ENCODE measurements at regions not wholly inside any gene's neighbourhood (a gene's known extent, or its start where the extent isn't known, plus 50 kb on each side); places are given as distances from the start of the nearest gene placed in this dataset.
"Not testable (repeated sequence)": the region's sequence is repeated elsewhere in the genome, so short reads cannot be mapped to it uniquely, and the experiment has no call there.

DNA sequence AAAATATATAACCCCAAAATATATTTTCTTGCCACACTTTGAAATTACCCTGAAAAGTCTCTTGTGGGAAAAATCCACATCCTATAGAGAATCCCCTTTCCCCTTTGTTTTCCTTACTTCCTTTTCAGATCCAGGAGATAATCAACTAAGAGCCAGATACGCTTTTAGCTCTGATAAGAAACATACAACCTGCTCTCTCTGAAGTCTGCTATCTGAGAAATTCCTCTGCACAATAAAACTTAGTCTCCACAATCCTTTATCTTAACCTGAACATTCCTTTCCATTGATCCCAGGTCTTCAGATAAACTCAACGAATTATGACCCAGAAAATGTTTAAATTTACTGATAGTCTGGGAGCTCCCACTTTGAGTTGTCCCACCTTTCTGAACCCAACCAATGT lies 233.4 kb upstream of the SETMAR start:
- no peaks in the 10 kb centered on the region for H3K79me2 ChIP-seq (replicated peaks; ENCODE audit: insufficient read depth, low read length)
- H3K27me3 ChIP-seq (ENCODE audit: insufficient read depth, low read depth, low read length), result no peaks in the 10 kb centered on the region
- H3K36me3 ChIP-seq (ENCODE audit: insufficient read depth, low read length), result no peaks in the 10 kb centered on the region
- H2AFZ ChIP-seq (ENCODE audit: low read depth, low read length), result no peak overlapping the region
- H3K9ac ChIP-seq (ENCODE audit: low read length), result no peak overlapping the region
- no peak overlapping the region for H3K4me2 ChIP-seq (ENCODE audit: low read length)
- no peak overlapping the region for H3K4me3 ChIP-seq (ENCODE audit: low read length)
- TF ChIP-seq, protein P1, sequence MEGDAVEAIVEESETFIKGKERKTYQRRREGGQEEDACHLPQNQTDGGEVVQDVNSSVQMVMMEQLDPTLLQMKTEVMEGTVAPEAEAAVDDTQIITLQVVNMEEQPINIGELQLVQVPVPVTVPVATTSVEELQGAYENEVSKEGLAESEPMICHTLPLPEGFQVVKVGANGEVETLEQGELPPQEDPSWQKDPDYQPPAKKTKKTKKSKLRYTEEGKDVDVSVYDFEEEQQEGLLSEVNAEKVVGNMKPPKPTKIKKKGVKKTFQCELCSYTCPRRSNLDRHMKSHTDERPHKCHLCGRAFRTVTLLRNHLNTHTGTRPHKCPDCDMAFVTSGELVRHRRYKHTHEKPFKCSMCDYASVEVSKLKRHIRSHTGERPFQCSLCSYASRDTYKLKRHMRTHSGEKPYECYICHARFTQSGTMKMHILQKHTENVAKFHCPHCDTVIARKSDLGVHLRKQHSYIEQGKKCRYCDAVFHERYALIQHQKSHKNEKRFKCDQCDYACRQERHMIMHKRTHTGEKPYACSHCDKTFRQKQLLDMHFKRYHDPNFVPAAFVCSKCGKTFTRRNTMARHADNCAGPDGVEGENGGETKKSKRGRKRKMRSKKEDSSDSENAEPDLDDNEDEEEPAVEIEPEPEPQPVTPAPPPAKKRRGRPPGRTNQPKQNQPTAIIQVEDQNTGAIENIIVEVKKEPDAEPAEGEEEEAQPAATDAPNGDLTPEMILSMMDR (IDR thresholded peaks at IDR 0.05; ENCODE audit: poor library complexity, severe bottlenecking), result no peak
- TF ChIP-seq, protein P2, sequence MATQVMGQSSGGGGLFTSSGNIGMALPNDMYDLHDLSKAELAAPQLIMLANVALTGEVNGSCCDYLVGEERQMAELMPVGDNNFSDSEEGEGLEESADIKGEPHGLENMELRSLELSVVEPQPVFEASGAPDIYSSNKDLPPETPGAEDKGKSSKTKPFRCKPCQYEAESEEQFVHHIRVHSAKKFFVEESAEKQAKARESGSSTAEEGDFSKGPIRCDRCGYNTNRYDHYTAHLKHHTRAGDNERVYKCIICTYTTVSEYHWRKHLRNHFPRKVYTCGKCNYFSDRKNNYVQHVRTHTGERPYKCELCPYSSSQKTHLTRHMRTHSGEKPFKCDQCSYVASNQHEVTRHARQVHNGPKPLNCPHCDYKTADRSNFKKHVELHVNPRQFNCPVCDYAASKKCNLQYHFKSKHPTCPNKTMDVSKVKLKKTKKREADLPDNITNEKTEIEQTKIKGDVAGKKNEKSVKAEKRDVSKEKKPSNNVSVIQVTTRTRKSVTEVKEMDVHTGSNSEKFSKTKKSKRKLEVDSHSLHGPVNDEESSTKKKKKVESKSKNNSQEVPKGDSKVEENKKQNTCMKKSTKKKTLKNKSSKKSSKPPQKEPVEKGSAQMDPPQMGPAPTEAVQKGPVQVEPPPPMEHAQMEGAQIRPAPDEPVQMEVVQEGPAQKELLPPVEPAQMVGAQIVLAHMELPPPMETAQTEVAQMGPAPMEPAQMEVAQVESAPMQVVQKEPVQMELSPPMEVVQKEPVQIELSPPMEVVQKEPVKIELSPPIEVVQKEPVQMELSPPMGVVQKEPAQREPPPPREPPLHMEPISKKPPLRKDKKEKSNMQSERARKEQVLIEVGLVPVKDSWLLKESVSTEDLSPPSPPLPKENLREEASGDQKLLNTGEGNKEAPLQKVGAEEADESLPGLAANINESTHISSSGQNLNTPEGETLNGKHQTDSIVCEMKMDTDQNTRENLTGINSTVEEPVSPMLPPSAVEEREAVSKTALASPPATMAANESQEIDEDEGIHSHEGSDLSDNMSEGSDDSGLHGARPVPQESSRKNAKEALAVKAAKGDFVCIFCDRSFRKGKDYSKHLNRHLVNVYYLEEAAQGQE (IDR thresholded peaks at IDR 0.05; ENCODE audit: borderline replicate concordance), result no peak
- TF ChIP-seq TAF1 (IDR thresholded peaks at IDR 0.05; ENCODE audit: low read depth) (no peak), SMC3 (conservative IDR thresholded peaks at IDR 0.05; ENCODE audit: poor library complexity) (no peak), EP300 (conservative IDR thresholded peaks at IDR 0.05; ENCODE audit: poor library complexity, severe bottlenecking) (no peak), EZH2 (IDR thresholded peaks at IDR 0.05; ENCODE audit: borderline replicate concordance, insufficient read depth, low read length, poor library complexity, severe bottlenecking) (no peak), POLR2AphosphoS5 (IDR thresholded peaks at IDR 0.05) (no peak), RAD21 (conservative IDR thresholded peaks at IDR 0.05) (no peak), MXI1 (conservative IDR thresholded peaks at IDR 0.05; ENCODE audit: poor library complexity, severe bottlenecking) (no peak)
- no peaks in the 10 kb centered on the region for H3K9me3 ChIP-seq (ENCODE audit: low read length)
- H3F3A ChIP-seq (ENCODE audit: insufficient read depth, low read length, poor library complexity, severe bottlenecking), result no peaks in the 10 kb centered on the region
- no peaks in the 10 kb centered on the region for H4K20me1 ChIP-seq (ENCODE audit: insufficient read depth)
- no peaks in the 10 kb centered on the region for H3K9me2 ChIP-seq (ENCODE audit: insufficient read depth, low read length)
- H3K27ac ChIP-seq (ENCODE audit: low read length), result no peak overlapping the region

DNA sequence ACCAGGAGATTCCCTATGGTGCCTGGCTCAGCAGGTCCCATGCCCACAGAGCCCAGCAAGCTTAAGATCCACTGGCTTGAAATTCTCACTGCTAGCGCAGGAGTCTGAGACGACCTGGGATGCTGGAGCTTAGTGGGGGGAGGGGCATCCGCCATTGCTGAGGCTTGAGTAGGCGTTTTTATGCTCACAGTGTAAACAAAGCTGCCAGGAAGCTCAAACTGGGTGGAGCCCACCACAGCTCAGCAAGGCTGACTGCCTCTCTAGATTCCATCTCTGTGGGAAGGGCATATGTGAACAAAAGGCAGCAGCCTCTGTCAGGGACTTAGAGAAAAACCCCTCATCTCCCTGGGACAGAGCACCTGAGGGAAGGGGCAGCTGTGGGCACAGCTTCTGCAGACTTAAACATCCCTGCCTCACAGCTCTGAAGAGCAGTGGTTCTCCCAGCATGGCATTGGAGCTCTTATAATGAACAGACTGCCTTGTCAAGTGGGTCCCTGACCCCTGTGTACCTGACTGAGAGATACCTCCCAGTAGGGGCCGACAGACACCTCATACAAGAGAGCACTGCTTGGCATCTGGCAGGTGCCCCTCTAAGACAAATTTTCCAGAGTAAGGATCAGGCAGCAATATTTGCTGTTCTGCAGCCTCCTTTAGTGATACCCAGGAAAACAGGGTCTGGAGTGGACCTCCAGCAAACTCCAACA lies 231.5 kb upstream of the SETMAR start:
- Histone ChIP-seq H3K9ac (ENCODE audit: low read length) (no peak overlapping the region), H3K4me2 (ENCODE audit: low read length) (no peak overlapping the region), H3K4me3 (ENCODE audit: low read length) (no peak overlapping the region), H3K27ac (ENCODE audit: low read length) (no peak overlapping the region), H3K9me3 (ENCODE audit: low read length) (no peaks in the 10 kb centered on the region), H3K27me3 (ENCODE audit: insufficient read depth, low read depth, low read length) (no peaks in the 10 kb centered on the region), H3F3A (ENCODE audit: insufficient read depth, low read length, poor library complexity, severe bottlenecking) (no peaks in the 10 kb centered on the region), H4K20me1 (ENCODE audit: insufficient read depth) (no peaks in the 10 kb centered on the region), H3K79me2 (replicated peaks; ENCODE audit: insufficient read depth, low read length) (no peaks in the 10 kb centered on the region), H3K9me2 (ENCODE audit: insufficient read depth, low read length) (no peaks in the 10 kb centered on the region), H2AFZ (ENCODE audit: low read depth, low read length) (no peak overlapping the region), H3K36me3 (ENCODE audit: insufficient read depth, low read length) (no peaks in the 10 kb centered on the region)
- TF ChIP-seq RAD21 (conservative IDR thresholded peaks at IDR 0.05) (no peak), SMC3 (conservative IDR thresholded peaks at IDR 0.05; ENCODE audit: poor library complexity) (no peak), TAF1 (IDR thresholded peaks at IDR 0.05; ENCODE audit: low read depth) (no peak), MXI1 (conservative IDR thresholded peaks at IDR 0.05; ENCODE audit: poor library complexity, severe bottlenecking) (no peak), EP300 (conservative IDR thresholded peaks at IDR 0.05; ENCODE audit: poor library complexity, severe bottlenecking) (no peak), POLR2AphosphoS5 (IDR thresholded peaks at IDR 0.05) (no peak), EZH2 (IDR thresholded peaks at IDR 0.05; ENCODE audit: borderline replicate concordance, insufficient read depth, low read length, poor library complexity, severe bottlenecking) (no peak)
- TF ChIP-seq, protein P1 (IDR thresholded peaks at IDR 0.05; ENCODE audit: poor library complexity, severe bottlenecking), result no peak
- TF ChIP-seq, protein P2 (IDR thresholded peaks at IDR 0.05; ENCODE audit: borderline replicate concordance), result no peak

DNA sequence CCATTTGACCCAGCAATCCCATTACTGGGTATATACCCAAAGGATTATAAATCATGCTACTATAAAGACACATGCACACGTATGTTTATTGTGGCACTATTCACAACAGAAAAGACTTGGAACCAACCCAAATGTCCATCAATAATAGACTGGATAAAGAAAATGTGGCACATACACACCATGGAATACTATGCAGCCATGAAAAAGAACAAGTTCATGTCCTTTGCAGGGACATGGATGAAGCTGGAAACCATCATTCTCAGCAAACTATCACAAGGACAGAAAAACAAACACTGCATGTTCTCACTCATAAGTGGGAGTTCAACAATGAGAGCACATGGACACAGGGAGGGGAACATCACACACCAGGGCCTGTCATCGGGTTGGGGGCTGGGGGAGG lies 225.9 kb upstream of the SETMAR start:
- H3K4me3 ChIP-seq (ENCODE audit: low read length); H4K20me1 ChIP-seq (ENCODE audit: insufficient read depth); H3K36me3 ChIP-seq (ENCODE audit: insufficient read depth, low read length); H3K9me3 ChIP-seq (ENCODE audit: low read length); H3K9ac ChIP-seq (ENCODE audit: low read length); H3K9me2 ChIP-seq (ENCODE audit: insufficient read depth, low read length); H3K27ac ChIP-seq (ENCODE audit: low read length); H2AFZ ChIP-seq (ENCODE audit: low read depth, low read length); H3F3A ChIP-seq (ENCODE audit: insufficient read depth, low read length, poor library complexity, severe bottlenecking); H3K27me3 ChIP-seq (ENCODE audit: insufficient read depth, low read depth, low read length); H3K79me2 ChIP-seq (replicated peaks; ENCODE audit: insufficient read depth, low read length); H3K4me2 ChIP-seq (ENCODE audit: low read length): not testable (repeated sequence)

Measured in neural cell (in vitro differentiated cells).